Upper lobe of right lung (tissue), 1 donor: ENCODE measurements at regions not wholly inside any gene's neighbourhood (a gene's known extent, or its start where the extent isn't known, plus 50 kb on each side); places are given as distances from the start of the nearest gene placed in this dataset.
A peak's percentile ranks its signal among the peaks of the same experiment; 100 is the strongest.

Source experiments
- ATAC-seq: fragments of 200-7000 bp; cut with Tn5 transposase; one replicate; pipeline ENCODE4 v1.9.1; 2020; ENCODE audit warnings: mild to moderate bottlenecking, moderate library complexity
- DNase-seq: peaks from one replicate; pipeline ENCODE4 v3.0.0-alpha.2; 2020
- H3K27ac ChIP-seq: fragments of 200-600 bp; one replicate; pipeline ENCODE4 v1.8.0; 2022
- H3K27me3 ChIP-seq: fragments of 200-600 bp; one replicate; pipeline ENCODE4 v1.8.0; 2022; ENCODE audit warnings: mild to moderate bottlenecking
- H3K36me3 ChIP-seq: fragments of 200-600 bp; one replicate; pipeline ENCODE4 v1.8.0; 2022
- H3K4me1 ChIP-seq: fragments of 200-600 bp; one replicate; pipeline ENCODE4 v1.8.0; 2022
- H3K4me3 ChIP-seq: fragments of 200-600 bp; one replicate; pipeline ENCODE4 v1.8.0; 2022; ENCODE audit warnings: mild to moderate bottlenecking
- H3K9me3 ChIP-seq: fragments of 200-600 bp; one replicate; pipeline ENCODE4 v1.8.0; 2022
- CTCF ChIP-seq: fragments of 200-600 bp; IDR thresholded peaks from one replicate; pipeline ENCODE4 v1.8.0; 2022; ENCODE audit warnings: antibody characterized with exemption
- intact Hi-C: fragments of 100-400 bp; cut with DNase I; formaldehyde crosslinking; loops from one replicate; pipeline ENCODE4 v1.11.0; 2022
- donor health status: DM: no; HTN: yes; CAD: no; lungs with severe emphysema.

- no peak for TF ChIP-seq CTCF
- H3K27me3 ChIP-seq = peaks cover 4% of the 10 kb centered on the region
- no peak for ATAC-seq
- H3K4me3 ChIP-seq = peak overlapping the region; percentile 38
- no peak for DNase-seq
- intact Hi-C loops = no loop called here
- no peaks in the 10 kb centered on the region for H3K36me3 ChIP-seq
- H3K4me1 ChIP-seq = peaks cover 3% of the 10 kb centered on the region
- peak overlapping the region; percentile 63 for H3K27ac ChIP-seq
- no peaks in the 10 kb centered on the region for H3K9me3 ChIP-seq
Measured at GRCh38 chr11:121723246-121723741, 270.5 kb upstream of the SORL1-AS1 start.

GRCh38 chr11:121722431-121723245 lies 269.9 kb upstream of the SORL1-AS1 start:
- TF ChIP-seq CTCF = no peak
- Histone ChIP-seq H3K4me1 (peaks cover 3% of the 10 kb centered on the region), H3K9me3 (no peaks in the 10 kb centered on the region), H3K36me3 (no peaks in the 10 kb centered on the region), H3K27me3 (peaks cover 4% of the 10 kb centered on the region), H3K27ac (peak overlapping the region; percentile 63), H3K4me3 (peak overlapping the region; percentile 38)
- ATAC-seq (peak; percentile 88), DNase-seq (peak; percentile 70)
- intact Hi-C loops = no loop called here

GRCh38 chr11:121721961-121722360 lies 269.2 kb upstream of the SORL1-AS1 start:
- no peak overlapping the region for H3K27ac ChIP-seq
- intact Hi-C loops = no loop called here
- no peaks in the 10 kb centered on the region for H3K9me3 ChIP-seq
- no peak for TF ChIP-seq CTCF
- H3K4me1 ChIP-seq = peaks cover 3% of the 10 kb centered on the region
- peak overlapping the region; percentile 38 for H3K4me3 ChIP-seq
- H3K36me3 ChIP-seq = no peaks in the 10 kb centered on the region
- DNase-seq (no peak), ATAC-seq (no peak)
- peaks cover 4% of the 10 kb centered on the region for H3K27me3 ChIP-seq

- no peak for DNase-seq
- intact Hi-C loops = no loop called here
- Histone ChIP-seq H3K4me3 (no peak overlapping the region), H3K27me3 (peaks cover 4% of the 10 kb centered on the region), H3K27ac (no peak overlapping the region), H3K9me3 (no peaks in the 10 kb centered on the region), H3K36me3 (no peaks in the 10 kb centered on the region), H3K4me1 (peaks cover 3% of the 10 kb centered on the region)
- TF ChIP-seq CTCF = no peak
- no peak for ATAC-seq
Measured at GRCh38 chr11:121721448-121721847, 268.7 kb upstream of the SORL1-AS1 start.

GRCh38 chr11:121717296-121717695 lies 264.5 kb upstream of the SORL1-AS1 start:
- DNase-seq = no peak
- peaks cover 3% of the 10 kb centered on the region for H3K4me1 ChIP-seq
- H3K9me3 ChIP-seq = no peaks in the 10 kb centered on the region
- no peak for ATAC-seq
- TF ChIP-seq CTCF = no peak
- H3K36me3 ChIP-seq = no peaks in the 10 kb centered on the region
- H3K27me3 ChIP-seq = peaks cover 4% of the 10 kb centered on the region
- intact Hi-C loops = no loop called here
- no peak overlapping the region for H3K27ac ChIP-seq
- no peak overlapping the region for H3K4me3 ChIP-seq
